Glomerular visceral epithelial cell (primary cell): ENCODE measurements at regions not wholly inside any gene's neighbourhood (a gene's known extent, or its start where the extent isn't known, plus 50 kb on each side); places are given as distances from the start of the nearest gene placed in this dataset.

Experiments
- DNase-seq: peaks from one replicate; pipeline ENCODE4 v3.0.0-alpha.2; 2016; ENCODE audit errors: extremely low spot score

DNA sequence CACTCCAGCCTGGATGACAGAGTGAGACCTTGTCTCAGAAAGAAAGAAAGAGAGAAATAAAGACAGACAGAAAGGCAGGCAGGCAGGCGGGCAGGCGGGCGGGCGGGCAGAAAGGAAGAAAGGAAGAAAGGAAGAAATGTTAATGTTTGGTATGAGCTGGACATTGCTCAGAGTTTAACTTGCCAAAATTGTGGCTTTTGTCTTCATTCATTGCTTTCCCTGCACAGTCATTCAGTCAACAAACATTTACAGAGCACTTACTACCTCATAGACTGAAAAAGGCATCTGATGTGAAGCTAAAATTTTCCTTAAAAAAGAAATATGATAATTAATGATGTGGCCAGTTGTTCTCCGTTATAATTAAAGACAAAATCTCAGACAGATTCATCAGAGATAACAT is 247.1 kb downstream of the SPTSSA start:
- no peak for DNase-seq

DNA sequence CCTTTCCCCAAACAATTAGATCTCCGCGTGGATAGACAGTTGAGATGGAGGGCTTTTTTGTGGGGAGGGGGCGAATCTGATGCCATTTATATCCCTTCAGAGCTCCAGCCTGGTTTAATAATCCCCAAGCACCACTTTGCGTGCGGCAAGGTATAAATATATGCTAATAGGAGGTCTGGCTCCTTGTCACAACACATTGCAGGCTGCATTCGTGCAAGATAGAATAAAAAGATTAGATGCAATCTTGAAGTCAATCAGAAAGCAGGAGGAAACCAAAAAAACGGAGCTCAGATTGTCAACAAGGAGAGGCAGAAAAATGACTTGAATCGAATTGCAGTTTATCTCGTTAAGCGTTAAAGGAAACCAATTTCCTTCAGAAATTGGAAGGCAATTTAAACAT is 248.7 kb downstream of the SPTSSA start:
- no peak for DNase-seq

DNA sequence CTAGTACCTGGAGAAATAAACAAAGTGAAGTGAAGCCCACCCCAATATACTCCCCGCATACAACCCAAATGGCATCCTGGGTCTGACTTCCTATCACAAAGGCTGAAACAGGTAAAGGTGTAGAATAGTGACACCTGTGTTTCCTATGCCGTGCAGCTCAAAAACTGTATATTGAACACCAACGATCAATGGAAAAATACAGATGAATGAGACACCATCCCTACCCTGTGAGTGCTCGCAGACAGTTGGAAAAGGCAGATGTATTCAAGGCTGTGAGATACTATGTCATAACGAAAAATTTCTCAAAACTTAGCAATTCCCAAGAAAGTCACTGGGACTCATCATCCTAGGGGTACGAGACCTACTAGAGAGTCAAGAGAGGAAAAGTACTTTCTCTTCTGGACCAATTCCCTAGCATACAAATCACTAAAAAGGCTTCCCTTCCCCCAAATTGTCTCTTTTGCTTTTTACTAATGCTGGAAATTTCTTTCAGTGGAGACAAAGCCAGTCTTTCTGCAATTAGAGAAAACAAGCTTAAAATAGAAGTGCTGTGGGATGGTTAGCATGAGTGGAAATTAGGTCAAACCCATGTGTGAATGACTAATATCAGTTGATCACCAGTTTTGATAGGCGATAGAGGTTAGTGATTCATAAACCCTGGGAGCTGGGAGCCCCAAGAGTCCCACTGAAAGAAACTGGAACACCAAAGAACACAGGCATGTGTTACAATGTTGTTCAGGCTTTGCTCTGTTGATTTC is 249.7 kb downstream of the SPTSSA start:
- no peak for DNase-seq

DNA sequence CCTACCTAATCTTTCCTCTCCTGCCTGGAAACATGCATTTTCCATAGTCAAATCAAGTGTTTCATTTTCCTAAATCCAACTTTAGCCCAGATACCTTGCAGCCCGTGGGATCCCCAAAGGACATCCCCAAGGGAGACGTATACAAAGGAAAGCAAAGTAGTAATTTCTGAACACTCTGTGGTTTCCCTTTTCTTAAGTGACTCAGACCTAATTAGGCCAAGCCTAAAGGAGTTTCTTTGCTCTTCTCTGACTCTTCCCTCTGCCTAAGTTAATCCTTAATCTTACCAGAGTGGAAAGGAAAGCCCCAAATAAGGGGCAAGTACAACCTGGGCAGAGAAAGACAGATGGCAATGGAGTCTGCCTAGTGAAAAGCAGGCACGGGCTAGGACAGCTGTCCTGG is 250.3 kb downstream of the SPTSSA start:
- no peak for DNase-seq

DNA sequence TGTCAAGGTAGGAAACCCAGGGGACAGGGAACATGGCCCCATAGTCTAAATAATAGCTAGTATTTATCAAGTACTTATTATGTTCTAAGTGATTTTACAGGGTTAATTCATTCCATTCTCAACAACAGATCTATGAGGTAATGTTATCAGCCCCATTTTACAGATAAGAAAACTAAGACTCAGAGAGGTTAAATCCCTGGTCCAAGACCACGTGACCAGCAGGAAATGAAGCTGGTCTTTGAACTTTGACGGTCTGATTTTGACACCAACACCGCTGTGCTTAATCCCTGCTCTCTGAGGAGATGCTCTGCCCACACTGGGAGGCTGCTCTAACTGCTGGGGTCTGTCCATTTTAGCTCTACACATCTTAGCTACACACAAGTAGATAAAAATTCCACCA is 253.5 kb downstream of the SPTSSA start:
- DNase-seq, result no peak

DNA sequence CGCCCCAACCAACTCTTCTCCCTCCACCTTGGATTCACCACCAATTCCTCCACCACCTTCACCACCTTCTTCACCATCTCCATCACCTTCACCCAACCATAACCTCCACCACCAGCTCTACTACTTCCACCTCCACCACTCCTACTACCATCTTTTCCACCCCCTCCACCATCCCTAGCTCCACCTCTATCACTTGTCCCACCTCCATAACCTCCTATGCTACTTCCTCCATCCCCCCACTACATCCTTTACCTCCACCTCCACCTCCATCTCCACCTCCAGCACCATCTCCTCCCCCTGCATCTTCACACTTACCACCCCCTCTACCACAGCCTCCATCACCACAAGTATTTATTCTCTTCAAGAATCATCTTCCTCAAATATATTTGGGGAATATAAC is 254.9 kb upstream of the EGLN3 start:
- DNase-seq, result no peak

DNA sequence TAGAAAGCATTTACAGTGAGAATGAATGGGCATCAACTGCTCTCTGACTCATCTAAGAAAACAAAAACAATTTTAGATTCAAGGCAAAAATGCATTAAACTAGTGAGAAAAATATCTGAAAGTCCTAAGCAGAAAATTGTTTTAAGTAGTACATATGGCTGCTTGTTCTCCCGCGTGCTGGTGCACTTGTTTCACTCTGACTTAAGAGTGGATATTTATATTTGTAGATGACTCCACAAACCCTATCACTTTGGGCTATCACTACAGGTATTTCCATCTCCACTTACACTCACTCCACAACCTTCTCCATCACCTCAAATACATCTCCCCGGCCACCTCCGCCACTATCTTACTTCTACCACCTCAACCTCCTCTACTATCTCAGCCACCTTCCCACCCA is 253.9 kb upstream of the EGLN3 start:
- no peak for DNase-seq

DNA sequence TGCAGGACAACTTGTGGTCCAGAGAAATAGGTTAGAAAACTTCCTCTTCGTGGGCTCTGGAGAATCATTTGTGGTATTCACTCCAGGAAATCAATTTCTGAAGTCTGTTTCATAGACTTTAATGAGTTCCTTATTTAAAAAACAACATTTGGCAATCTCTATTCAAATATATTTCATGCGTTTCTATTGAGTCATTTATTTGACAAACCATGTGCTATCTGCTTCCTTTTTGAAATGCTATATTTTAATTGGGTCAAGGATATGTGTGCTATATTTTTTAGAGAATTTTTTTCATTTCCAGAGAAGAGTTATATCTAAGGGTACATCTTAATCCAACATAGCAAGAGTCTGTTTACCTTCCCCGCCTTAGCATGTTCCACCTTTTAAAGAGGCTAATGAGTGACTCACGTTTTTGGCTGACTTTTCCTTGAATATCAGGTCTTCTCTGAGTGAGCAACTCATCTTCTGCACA is 252.4 kb upstream of the EGLN3 start:
- no peak for DNase-seq

DNA sequence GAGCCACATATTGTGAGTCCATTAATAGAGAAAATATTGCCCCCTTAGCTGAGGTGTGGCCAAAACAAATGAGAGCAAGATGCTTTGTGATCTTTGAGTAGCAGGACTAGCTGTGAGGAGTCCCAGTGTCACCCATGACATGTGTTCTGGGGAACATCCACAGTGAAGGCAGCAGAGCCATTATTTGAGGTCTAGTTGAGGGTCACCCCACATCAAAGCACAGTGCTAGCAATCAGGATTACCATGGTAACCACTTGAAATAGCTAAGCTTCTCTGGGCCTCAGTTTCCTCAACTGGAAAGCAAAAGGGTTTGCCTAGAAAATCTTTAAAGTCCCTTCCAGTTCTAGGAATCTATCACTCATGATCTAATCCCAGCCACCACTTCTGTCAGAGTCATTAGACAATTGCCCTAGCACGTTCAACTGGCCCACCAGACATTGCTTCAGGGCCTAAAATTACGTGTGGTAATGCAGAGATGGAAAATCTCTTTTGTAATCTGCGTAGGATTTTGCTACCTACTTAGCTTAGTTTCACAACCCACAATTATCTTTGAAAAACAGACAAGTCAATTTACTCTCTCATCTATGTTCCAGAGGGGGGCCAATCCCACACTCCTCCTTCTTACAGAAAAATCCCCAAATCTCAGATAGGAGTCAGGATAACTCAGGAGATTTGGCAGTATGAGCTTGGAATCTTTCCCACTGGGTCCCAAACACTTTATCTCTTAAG is 251.2 kb upstream of the EGLN3 start:
- DNase-seq, result no peak

DNA sequence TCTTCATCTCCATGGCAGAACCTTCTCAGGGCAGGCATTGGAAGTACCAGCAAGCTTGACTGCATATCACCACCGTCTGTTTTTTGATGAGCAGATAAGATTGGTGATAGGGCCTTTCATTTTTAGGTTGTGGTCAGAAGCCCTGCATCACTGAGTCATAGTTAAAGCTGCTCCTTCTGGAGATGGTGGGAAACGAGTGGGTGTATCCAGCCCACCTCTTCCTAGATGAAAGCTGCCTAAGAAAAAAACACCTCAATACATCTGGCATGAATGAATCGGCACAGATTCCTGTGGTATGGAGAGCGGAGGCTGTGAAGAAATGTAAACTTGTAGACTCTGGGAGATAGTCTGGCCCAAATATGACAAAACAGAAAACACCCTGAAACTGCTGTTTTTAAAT is 248.7 kb upstream of the EGLN3 start:
- no peak for DNase-seq

DNA sequence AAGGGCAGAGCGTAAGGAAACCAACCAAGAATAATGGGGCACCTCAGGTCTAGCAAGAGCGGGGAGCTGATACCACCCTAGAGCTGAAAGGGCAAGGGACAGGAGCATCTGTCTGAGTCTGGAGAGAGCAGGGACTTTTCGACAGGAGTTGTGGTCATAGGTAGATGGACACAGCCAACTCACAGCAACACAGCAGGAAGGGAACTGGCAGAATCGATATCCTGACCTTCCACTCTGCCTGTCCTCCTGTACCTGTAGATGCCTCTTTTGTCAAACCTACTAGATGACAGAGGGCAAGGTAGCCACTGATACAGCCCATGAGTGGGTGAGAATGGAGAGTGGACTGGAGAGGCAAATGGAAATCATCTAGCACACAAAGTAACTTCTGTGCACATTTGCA is 247.2 kb upstream of the EGLN3 start:
- no peak for DNase-seq

DNA sequence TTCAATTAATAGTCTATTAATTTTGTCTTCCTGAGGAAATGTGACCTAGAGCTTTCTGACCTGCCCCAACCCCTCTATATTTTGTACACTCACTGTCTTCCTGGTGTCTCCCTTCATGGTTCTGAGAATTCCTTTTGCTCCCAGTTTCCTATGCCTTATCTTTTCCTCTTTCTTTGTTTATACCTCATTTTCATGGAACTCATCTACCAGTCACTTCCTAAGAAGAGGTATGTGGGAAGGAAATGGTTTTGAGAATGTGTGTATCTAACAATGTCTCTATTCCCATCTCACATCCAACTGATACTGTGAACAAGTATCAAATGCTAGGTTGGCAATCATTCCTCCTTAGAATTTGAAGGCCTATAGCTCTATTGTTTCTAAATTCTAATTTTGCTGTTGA is 245.1 kb upstream of the EGLN3 start:
- DNase-seq, result no peak

DNA sequence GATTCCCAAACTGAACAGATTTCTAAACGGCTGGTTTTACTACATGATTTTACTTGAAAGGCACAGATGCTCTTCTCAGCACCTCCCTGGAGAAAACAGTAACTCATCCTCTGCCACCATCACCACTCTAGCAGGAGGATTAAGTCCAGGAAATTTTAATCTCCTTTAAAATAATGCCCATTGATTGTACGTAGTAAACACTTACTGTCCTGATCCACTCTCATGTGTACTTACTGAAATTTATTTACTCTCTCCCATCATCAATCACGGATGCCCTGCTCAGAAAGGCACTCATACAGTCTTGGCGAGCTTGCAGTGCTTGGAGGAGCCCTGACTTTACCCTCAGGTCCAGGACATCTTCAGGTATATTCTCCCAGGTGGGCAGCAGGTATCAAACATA is 239.8 kb upstream of the EGLN3 start:
- DNase-seq, result no peak

DNA sequence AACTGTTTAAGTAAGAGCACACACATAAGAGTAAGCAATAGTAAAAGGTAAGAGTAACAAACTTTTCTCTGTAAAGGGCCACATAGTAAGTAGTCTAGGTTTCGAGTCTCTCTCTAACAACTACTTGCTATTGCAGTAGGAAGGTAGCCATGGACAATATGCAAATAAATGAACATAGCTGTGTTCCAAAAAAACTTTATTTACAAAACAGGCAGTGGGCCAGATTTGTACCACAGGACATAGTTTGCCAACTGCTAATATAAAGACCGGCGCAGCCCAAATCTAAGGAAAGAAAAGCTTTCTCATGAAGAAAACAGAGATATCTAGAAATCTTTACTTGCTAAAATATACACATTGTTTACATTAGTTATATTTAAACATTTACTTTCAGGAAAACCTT is 239.0 kb upstream of the EGLN3 start:
- DNase-seq, result no peak

DNA sequence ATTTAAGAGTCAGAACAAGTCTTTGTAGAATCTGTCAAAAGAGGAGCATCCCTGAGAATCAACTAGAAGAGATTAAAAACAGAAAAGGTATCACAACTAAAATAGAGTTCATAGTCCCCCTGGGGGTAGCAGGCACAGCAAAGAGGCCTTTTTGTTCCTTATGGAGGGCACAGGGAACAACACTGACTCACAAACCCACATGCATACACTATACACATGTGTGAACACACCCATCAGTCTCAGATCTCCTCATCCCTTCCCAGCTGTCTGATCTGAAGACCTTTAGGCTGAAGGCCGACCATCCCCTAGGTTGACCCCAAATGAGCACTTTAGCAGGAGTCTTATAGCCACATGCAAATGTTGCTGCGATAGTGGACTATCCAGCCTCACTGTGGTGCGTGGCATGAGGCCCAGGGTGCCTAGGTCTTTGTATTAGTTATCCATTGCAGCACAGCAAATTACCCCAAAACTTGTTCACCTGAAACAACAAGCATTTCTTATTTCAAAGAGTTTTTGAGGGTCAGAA is 236.7 kb upstream of the EGLN3 start:
- no peak for DNase-seq

DNA sequence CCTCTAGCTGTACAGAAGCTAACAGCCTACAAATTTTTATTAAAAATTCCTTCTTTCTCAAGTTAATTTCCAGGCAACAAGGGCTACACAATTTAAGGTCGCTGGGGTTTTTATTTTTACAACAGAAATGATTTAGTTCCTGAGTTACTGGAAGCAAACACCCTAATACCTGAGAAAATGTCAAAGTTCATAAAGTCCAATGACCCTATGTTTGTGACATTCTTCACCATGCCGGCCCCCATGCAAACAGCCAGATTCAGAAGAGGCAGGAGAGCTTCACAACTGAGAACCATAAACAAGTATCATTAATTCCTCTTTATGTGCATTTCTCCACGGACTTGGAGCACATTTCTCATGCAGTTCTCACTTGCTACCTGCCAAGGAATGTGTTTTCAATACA is 236.2 kb upstream of the EGLN3 start:
- no peak for DNase-seq

DNA sequence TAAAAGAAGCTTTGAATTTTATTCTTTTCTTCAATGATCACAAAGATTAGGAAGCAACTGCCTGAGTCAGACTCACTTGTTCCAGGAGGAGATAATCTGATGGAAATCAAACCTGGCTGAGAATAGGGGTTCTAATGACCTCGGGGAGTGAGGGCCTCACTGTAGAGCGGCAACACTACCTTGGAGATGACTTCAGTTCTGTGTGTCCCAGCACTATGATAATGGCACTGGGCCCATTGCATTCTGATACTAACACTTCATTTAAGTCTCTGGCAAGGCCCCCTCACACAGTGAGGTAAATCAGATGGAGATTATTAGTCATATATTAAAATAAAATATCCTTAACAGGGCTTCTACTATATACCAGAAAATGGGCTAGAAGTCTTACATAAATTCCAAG is 233.3 kb upstream of the EGLN3 start:
- no peak for DNase-seq

DNA sequence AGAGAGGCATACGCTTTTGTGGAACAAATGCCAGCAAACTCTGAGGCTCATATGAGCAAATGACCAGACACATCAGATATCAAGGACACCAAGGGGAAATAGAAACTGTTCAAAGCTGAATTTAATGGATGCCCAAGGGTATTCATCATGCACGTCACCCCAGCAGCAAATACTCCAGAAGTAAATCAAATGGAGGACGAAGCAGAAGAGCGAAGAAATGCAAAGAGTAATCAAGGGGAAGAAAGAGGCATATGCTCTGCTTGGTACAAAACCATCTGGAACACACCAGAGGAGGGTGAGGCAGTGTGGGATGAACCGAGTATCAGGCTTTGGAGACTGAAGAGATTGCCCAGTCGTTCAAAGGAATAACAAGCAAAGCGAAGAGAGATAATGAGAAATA is 232.6 kb upstream of the EGLN3 start:
- no peak for DNase-seq

DNA sequence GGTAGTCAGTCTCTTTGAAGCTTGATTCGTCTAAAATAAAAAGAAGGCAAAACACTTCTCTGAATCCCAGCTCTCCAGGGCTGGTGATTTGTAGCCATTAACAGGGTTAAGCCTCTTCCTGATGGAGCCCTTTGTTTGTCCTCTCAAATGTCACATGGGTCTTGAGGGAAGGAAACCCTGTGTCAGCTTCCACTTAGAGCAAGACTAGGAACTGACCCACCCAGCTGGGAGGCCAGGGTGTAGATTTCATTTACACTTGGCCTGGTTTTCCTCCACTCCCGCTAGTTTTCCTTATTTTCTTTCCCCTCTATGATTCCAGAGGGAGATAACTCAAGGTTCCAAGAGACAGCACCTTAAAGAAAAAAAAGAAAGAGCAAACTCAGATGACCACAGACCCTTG is 230.5 kb upstream of the EGLN3 start:
- DNase-seq, result no peak

DNA sequence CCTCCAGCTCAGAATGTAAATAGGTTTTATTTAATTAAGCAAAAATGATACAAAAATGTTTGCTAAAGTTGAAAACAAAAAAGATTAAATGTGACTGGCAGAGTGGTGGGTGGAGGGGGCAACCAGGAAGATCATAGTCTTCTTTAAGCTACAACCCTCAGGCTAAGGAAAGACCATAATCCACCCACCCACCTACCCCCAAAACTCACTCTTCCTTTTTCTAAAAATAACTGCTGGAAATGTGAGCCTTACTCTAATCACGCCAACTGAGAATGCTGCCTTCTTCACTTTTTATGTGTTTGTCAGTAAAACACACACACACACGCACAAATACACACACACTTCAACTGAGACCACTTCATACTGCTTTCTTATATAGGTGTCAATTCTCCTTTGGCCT is 230.0 kb upstream of the EGLN3 start:
- no peak for DNase-seq

DNA sequence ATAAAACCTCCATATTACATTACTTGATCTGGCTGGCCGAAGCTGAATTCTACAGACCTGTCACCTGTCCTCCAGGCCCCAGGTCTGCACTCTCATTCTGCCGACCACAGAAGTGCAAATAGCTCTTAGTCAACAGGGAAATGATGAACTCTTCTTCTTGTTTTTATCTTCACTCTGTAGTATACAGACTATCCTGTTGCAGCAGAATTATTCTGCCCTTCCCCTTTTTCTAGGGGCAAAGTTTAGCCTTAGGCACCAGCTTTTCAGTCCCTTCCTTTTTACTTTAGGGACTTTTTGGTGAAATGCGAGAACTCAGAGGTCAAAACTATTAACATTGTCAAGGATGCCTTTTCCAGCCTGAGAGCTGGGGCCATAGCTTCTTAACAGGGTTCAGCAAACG is 229.6 kb upstream of the EGLN3 start:
- DNase-seq, result no peak

DNA sequence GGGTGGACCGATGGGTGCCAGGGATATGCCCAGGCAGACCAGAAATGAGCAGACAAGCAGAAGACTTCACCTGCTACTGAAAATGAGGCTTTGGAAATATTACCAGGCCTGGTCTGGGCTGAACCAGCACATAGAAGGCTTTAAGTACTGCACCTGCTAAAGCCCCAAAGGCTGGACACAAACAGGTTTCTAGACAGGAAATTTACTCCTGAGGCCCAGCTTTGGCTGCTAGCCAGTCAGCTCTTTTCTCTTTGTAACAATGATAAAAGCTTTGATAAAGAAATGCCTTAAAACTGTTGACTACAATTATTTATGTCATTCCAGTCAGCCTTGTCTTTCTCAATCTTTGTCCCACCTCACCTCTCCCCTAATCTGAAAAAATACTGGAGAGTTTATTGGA is 228.9 kb upstream of the EGLN3 start:
- DNase-seq, result no peak

DNA sequence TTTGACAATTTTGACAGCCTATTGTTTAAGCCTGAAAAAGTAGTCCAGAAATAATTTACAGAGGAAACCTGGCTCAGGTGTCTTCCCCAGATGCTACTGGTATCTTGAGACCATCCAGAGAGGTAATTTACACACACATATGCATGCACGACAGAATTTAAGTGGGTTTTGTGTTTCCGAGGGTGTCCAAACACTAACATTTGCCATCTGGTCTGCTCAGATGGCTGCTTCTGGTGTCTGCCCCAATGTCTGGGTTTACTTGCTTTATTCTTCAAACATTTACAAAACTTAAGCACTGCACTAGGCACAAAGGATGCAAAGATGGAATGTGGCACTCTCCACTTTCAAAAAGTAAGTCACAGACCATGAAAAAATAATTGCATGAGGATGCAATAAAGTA is 226.6 kb upstream of the EGLN3 start:
- no peak for DNase-seq
